OCI-LY3 (cell line): ENCODE measurements at regions not wholly inside any gene's neighbourhood (a gene's known extent, or its start where the extent isn't known, plus 50 kb on each side); places are given as distances from the start of the nearest gene placed in this dataset.

Source experiments
- H2AFZ ChIP-seq: fragments of 200-600, 300-600 bp; shearing (Covaris generic); 2 replicates; pipeline ENCODE4 v1.6.0; 2014; ENCODE audit warnings: antibody characterized with exemption, low read depth, low read length
- H3K27ac ChIP-seq: fragments of 200-600, 300-600 bp; sonication (generic); 2 replicates; pipeline ENCODE4 v1.5.1; 2014; ENCODE audit warnings: mild to moderate bottlenecking, low read length, moderate library complexity, mixed read lengths
- H3K27me3 ChIP-seq: fragments of 200-600, 300-600 bp; sonication (generic); 2 replicates; pipeline ENCODE4 v1.6.1; 2014; ENCODE audit warnings: low read depth, low read length, mixed read lengths
- H3K36me3 ChIP-seq: fragments of 200-600, 300-600 bp; sonication (generic); replicated peaks from 2 replicates; pipeline ENCODE3; 2014; ENCODE audit warnings: low read depth, low read length, mixed read lengths
- H3K4me1 ChIP-seq: fragments of 300-600, 200-600 bp; sonication (generic); 2 replicates; pipeline ENCODE4 v1.6.1; 2014; ENCODE audit warnings: low read length, mixed read lengths
- H3K4me2 ChIP-seq: fragments of 200-600, 300-600 bp; sonication (generic); 2 replicates; pipeline ENCODE4 v1.6.1; 2014; ENCODE audit warnings: low read length, mixed read lengths
- H3K4me3 ChIP-seq: fragments of 300-600, 200-600 bp; sonication (generic); 2 replicates; pipeline ENCODE4 v1.5.1; 2014; ENCODE audit warnings: antibody characterized with exemption, mild to moderate bottlenecking, low read length, moderate library complexity
- H3K79me2 ChIP-seq: fragments of 300-600, 200-600 bp; shearing (Covaris generic); 2 replicates; pipeline ENCODE4 v1.6.1; 2014; ENCODE audit warnings: mild to moderate bottlenecking, low read length, mixed read lengths
- H3K9ac ChIP-seq: fragments of 300-600, 200-600 bp; shearing (Covaris generic); 2 replicates; pipeline ENCODE4 v1.6.0; 2014; ENCODE audit warnings: mild to moderate bottlenecking, low read length, moderate library complexity
- H3K9me3 ChIP-seq: fragments of 200-600, 300-600 bp; shearing (Covaris generic); 2 replicates; pipeline ENCODE4 v1.6.1; 2014; ENCODE audit warnings: low read length, mixed read lengths; ENCODE audit not compliant: insufficient read depth
- H4K20me1 ChIP-seq: fragments of 200-600, 300-600 bp; sonication (generic); 2 replicates; pipeline ENCODE4 v1.6.1; 2016; ENCODE audit warnings: low read length, mixed read lengths; ENCODE audit not compliant: insufficient read depth
- EZH2phosphoT487 ChIP-seq: fragments of 200-600 bp; shearing (Covaris generic); IDR thresholded peaks from 2 replicates; pipeline ENCODE4 v1.6.1; 2018; ENCODE audit warnings: antibody characterized with exemption, mixed run types, low read depth
- TF ChIP-seq, protein P1 (sequence below): fragments of 200-600, 300-600 bp; sonication (generic); IDR thresholded peaks from 2 replicates; pipeline ENCODE4 v1.5.1; 2014; ENCODE audit warnings: antibody characterized with exemption, low read length, low read depth

DNA sequence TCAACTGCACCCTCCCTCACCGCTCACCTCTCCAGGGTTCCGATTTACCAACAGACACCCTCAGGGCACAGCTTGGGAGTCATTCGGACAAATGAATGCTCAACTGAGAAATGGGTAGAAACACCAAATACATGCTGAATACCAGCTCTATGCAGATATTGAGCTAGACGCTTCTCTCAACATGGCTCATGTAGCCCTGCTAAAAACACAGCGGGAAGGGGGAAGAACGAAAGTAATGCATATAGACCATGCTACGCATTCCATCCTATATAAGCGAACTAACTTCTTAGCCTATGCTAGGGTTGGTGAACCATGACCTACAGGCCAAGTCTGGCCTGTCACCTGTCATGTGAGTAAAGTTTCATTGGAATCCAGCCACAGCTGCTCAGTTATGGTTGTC lies 304.0 kb downstream of the UQCRFS1 start:
- H3K4me2 ChIP-seq: no peak overlapping the region
- H3K9me3 ChIP-seq: no peaks in the 10 kb centered on the region
- no peaks in the 10 kb centered on the region for H3K79me2 ChIP-seq
- peaks cover 7% of the 10 kb centered on the region; the same call in 1 of the 2 replicates for H3K4me1 ChIP-seq
- no peak overlapping the region for H3K4me3 ChIP-seq
- H3K9ac ChIP-seq: no peak overlapping the region
- H4K20me1 ChIP-seq: no peaks in the 10 kb centered on the region
- H3K27me3 ChIP-seq: peaks cover 35% of the 10 kb centered on the region
- no peak for TF ChIP-seq EZH2phosphoT487
- TF ChIP-seq, protein P1, sequence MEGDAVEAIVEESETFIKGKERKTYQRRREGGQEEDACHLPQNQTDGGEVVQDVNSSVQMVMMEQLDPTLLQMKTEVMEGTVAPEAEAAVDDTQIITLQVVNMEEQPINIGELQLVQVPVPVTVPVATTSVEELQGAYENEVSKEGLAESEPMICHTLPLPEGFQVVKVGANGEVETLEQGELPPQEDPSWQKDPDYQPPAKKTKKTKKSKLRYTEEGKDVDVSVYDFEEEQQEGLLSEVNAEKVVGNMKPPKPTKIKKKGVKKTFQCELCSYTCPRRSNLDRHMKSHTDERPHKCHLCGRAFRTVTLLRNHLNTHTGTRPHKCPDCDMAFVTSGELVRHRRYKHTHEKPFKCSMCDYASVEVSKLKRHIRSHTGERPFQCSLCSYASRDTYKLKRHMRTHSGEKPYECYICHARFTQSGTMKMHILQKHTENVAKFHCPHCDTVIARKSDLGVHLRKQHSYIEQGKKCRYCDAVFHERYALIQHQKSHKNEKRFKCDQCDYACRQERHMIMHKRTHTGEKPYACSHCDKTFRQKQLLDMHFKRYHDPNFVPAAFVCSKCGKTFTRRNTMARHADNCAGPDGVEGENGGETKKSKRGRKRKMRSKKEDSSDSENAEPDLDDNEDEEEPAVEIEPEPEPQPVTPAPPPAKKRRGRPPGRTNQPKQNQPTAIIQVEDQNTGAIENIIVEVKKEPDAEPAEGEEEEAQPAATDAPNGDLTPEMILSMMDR: no peak
- H3K27ac ChIP-seq: no peak overlapping the region
- no peak overlapping the region for H2AFZ ChIP-seq
- no peaks in the 10 kb centered on the region for H3K36me3 ChIP-seq

DNA sequence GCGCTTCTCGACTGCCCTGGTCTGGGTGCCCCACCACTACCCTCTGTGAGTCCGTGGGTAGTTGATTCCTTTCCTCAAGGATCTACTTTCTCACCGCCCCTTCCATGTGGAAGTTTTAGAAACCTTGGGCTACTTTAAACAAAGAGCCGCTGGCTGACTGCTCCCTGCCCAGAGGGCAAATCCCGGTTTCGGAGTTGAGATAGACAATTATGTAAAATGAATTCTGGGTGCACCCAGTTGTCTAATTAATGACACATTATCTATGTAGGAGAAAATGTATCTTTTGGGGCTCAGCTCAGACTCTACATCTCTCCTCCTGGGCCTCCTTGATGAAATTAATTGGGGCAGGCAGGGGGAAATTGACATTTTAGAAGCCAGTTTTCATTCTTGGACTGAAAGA lies 305.4 kb downstream of the UQCRFS1 start:
- Histone ChIP-seq H3K4me1 (peaks cover 7% of the 10 kb centered on the region; the same call in 1 of the 2 replicates), H4K20me1 (no peaks in the 10 kb centered on the region), H3K4me2 (no peak overlapping the region), H3K9ac (no peak overlapping the region), H3K27me3 (peaks cover 37% of the 10 kb centered on the region), H2AFZ (no peak overlapping the region), H3K27ac (no peak overlapping the region), H3K36me3 (no peaks in the 10 kb centered on the region), H3K9me3 (no peaks in the 10 kb centered on the region), H3K79me2 (no peaks in the 10 kb centered on the region), H3K4me3 (no peak overlapping the region)
- TF ChIP-seq EZH2phosphoT487: no peak
- TF ChIP-seq, protein P1: no peak

DNA sequence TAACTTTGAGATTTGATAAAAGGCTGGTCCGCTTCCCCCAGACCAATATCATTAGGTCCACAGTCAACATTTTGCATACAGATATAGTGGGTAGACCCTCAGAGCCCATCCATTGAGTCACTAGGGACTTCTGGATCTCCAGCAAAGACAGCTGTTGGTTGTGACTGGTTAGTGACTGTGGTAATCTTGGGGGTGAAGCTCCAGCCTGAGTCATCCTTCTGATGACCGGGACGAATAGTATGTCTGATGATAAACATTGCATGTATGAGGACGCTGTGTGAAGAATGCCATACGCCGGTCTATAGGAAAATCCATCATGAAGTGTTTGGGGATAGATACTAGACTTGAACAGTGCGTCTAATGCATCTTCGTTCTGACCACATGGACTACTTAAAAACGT lies 307.0 kb downstream of the UQCRFS1 start:
- H3K4me2 ChIP-seq: no peak overlapping the region

DNA sequence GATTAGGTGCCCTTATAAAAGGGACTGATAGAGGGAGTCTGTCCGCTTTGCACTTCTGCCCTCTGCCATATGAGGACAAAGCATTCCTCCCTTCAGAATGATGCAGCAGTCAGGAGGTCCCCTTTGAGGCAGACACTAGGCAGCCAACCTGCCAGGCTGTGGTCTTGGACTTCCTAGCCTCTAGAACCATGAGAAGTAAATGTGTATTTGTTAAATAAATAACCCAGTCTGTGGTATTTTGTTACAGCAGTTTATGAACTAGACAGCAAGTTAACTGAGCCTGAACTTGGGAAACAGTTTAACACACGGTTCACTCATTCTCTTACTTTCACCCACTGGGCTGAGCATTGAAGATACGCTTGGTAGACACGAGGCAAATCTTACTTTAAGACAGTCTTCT lies 313.2 kb downstream of the UQCRFS1 start:
- H3K4me2 ChIP-seq: no peak overlapping the region
- H2AFZ ChIP-seq: no peak overlapping the region
- H3K27me3 ChIP-seq: peaks cover 34% of the 10 kb centered on the region
- no peak overlapping the region for H3K9ac ChIP-seq
- H4K20me1 ChIP-seq: no peaks in the 10 kb centered on the region
- H3K4me1 ChIP-seq: peaks cover 6% of the 10 kb centered on the region; the same call in 1 of the 2 replicates
- no peaks in the 10 kb centered on the region for H3K79me2 ChIP-seq
- no peaks in the 10 kb centered on the region for H3K9me3 ChIP-seq
- H3K4me3 ChIP-seq: no peak overlapping the region
- TF ChIP-seq, protein P1: no peak
- TF ChIP-seq EZH2phosphoT487: no peak
- no peaks in the 10 kb centered on the region for H3K36me3 ChIP-seq
- H3K27ac ChIP-seq: no peak overlapping the region

More for the DNA sequence above, 307.0 kb downstream of the UQCRFS1 start:
- no peak overlapping the region for H2AFZ ChIP-seq
- no peak overlapping the region for H3K27ac ChIP-seq
- H4K20me1 ChIP-seq: no peaks in the 10 kb centered on the region
- H3K79me2 ChIP-seq: no peaks in the 10 kb centered on the region
- no peaks in the 10 kb centered on the region for H3K36me3 ChIP-seq
- TF ChIP-seq EZH2phosphoT487: no peak
- TF ChIP-seq, protein P1: no peak
- H3K4me3 ChIP-seq: no peak overlapping the region
- H3K27me3 ChIP-seq: peaks cover 47% of the 10 kb centered on the region
- H3K4me1 ChIP-seq: peaks cover 7% of the 10 kb centered on the region; the same call in 1 of the 2 replicates
- H3K9ac ChIP-seq: no peak overlapping the region
- H3K9me3 ChIP-seq: no peaks in the 10 kb centered on the region
